ENCODE measurements at regions not wholly inside any gene's neighbourhood (a gene's known extent, or its start where the extent isn't known, plus 50 kb on each side); places are given as distances from the start of the nearest gene placed in this dataset.
A peak's percentile ranks its signal among the peaks of the same experiment; 100 is the strongest.

- FAIRE-seq, result peak; percentile 63
Observed at GRCh38 chr6:37555040-37555781, 55.5 kb upstream of the CCDC167 start.

DNA sequence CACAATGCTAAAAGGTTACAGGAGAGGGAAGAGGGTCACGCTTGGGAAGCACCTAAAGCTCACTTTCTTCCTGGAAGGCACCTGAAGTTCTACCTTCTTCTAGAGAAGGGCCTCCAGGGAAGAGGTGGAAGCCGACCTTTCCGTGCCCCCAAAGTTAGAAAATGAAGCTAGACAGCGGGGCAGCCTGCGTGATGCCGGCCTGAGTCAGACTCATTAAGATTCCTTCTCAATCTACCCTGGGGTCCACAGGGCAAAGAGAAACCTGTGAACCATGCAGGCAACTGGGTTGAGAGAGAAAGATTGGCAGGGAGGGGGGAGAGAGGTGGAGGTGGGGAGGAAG, 54.8 kb upstream of the CCDC167 start:
- FAIRE-seq, result peak; percentile 98

DNA sequence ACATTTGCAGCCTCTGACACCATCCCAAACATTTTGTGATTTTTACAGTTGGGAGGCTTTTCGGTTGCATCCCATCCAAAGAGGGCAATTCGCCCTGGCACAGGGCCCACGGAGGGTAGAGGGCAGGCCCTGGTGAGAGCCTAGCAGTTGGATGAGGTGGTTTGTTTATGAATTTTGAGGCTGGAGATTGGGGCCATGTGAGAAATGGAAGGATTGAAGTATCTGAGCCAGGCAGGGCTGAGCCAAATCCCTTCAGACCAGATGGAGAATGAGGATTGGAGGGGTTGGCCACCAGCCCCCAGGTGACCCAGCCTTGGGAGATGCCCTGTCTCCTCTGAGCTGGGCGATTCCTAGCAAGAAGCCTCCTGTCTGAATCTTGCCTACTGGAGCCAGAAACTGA, 52.6 kb upstream of the CCDC167 start:
- FAIRE-seq, result no peak

- FAIRE-seq, result no peak
Observed at GRCh38 chr6:37551867-37552266, 52.2 kb upstream of the CCDC167 start.

GRCh38 chr6:37551446-37551845, 51.8 kb upstream of the CCDC167 start:
- FAIRE-seq, result no peak

DNA sequence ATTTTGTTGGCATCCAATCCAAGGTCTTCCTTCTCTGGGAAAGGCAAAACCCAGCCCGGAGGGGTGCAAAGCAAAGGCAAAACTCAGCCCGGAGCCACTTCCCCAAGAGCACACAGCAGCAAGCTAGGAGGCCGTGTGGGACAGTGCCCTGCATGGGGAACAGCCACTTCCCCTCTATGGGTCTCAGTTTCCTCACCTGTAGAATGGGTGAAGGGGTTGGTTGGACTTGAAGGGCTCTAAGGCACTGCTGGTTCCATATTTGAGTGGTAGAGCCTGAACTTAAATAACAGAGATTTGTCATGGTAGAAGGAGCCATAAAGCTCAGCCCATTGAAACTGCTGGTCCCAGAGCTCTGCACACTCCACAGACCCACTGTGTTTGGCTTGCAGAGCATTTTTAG, 51.3 kb upstream of the CCDC167 start:
- FAIRE-seq, result no peak

- no peak for FAIRE-seq
Observed at GRCh38 chr6:37550191-37550831, 50.6 kb upstream of the CCDC167 start.

- FAIRE-seq, result no peak
Observed at GRCh38 chr6:37549558-37549957, 49.9 kb upstream of the CCDC167 start.

Data from G401.6 (cell line).